Nephron progenitor cell (in vitro differentiated cells): ENCODE measurements at regions not wholly inside any gene's neighbourhood (a gene's known extent, or its start where the extent isn't known, plus 50 kb on each side); places are given as distances from the start of the nearest gene placed in this dataset.
"Not testable (repeated sequence)": the region's sequence is repeated elsewhere in the genome, so short reads cannot be mapped to it uniquely, and the experiment has no call there.

Experiments
- DNase-seq: peaks from one replicate; pipeline ENCODE4 v3.0.0; 2021
- H3K27ac Mint-ChIP-seq: 2 replicates; pipeline ENCODE4 v1.8.0; 2021; ENCODE audit warnings: mild to moderate bottlenecking, moderate library complexity, mixed read lengths
- H3K27me3 Mint-ChIP-seq: 2 replicates; pipeline ENCODE4 v1.8.0; 2021; ENCODE audit warnings: mild to moderate bottlenecking, low read depth, mixed read lengths; ENCODE audit not compliant: poor library complexity
- H3K36me3 Mint-ChIP-seq: 2 replicates; pipeline ENCODE4 v1.8.0; 2021; ENCODE audit warnings: low read depth, mixed read lengths
- H3K4me1 Mint-ChIP-seq: 2 replicates; pipeline ENCODE4 v1.8.0; 2021; ENCODE audit warnings: mixed read lengths
- H3K4me3 Mint-ChIP-seq: 2 replicates; pipeline ENCODE4 v1.8.0; 2021; ENCODE audit warnings: mild to moderate bottlenecking, moderate library complexity, mixed read lengths
- H3K9me3 Mint-ChIP-seq: 2 replicates; pipeline ENCODE4 v1.8.0; 2021; ENCODE audit warnings: mild to moderate bottlenecking, moderate library complexity, mixed read lengths
- TF ChIP-seq, protein P1 (sequence below): fragments of 200-600 bp; sonication (generic); IDR thresholded peaks from 2 replicates; pipeline ENCODE4 v1.5.0; 2021; ENCODE audit warnings: antibody characterized with exemption

DNA sequence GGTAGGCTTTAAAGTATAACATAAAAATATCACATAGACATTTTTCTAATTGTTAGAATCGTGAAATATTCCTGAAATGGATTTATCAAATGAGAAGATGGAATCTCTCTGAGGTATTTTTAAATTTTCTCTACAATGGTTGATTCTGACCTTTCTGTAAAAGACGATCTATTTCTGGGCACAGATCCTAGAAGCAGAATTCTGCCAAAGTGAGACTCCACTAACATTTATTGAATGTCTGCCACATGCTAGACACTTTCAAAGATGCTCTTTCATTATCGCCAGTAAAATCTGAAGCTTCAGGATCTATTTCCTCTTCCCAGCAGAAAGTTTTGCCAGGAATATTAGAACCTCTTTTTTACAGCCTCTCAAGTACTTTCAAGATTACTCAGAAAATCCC lies 64.1 kb upstream of the TMEM45B start:
- Mint-ChIP-seq H3K27ac (no peak overlapping the region), H3K36me3 (no peaks in the 10 kb centered on the region), H3K4me1 (peaks cover 5% of the 10 kb centered on the region), H3K9me3 (peaks cover 39% of the 10 kb centered on the region), H3K27me3 (peaks cover 20% of the 10 kb centered on the region), H3K4me3 (no peak overlapping the region)
- DNase-seq = no peak
- TF ChIP-seq, protein P1, sequence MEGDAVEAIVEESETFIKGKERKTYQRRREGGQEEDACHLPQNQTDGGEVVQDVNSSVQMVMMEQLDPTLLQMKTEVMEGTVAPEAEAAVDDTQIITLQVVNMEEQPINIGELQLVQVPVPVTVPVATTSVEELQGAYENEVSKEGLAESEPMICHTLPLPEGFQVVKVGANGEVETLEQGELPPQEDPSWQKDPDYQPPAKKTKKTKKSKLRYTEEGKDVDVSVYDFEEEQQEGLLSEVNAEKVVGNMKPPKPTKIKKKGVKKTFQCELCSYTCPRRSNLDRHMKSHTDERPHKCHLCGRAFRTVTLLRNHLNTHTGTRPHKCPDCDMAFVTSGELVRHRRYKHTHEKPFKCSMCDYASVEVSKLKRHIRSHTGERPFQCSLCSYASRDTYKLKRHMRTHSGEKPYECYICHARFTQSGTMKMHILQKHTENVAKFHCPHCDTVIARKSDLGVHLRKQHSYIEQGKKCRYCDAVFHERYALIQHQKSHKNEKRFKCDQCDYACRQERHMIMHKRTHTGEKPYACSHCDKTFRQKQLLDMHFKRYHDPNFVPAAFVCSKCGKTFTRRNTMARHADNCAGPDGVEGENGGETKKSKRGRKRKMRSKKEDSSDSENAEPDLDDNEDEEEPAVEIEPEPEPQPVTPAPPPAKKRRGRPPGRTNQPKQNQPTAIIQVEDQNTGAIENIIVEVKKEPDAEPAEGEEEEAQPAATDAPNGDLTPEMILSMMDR = no peak

DNA sequence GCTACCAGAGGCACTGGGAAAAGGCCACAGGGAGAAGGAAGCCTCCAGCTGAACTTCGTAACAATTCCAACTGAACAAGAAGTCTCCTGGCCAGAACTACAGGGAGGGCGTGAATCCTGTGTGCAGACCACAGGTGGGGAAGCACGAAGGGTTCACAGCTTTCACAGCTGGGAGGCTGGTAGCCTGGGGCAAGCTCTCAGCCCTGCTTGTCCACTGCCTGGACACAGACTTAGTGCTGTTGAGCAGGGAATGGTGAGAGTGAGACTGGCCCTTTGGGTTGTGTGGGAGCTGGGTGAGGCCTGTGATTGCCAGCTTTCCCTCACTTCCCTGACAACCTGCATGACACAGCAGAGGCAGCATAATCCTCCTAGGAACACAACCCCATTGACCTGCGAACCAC lies 52.1 kb upstream of the TMEM45B start:
- not testable (repeated sequence) for H3K4me3 Mint-ChIP-seq, H3K4me1 Mint-ChIP-seq, H3K36me3 Mint-ChIP-seq, H3K27ac Mint-ChIP-seq, DNase-seq
- Mint-ChIP-seq H3K27me3 (peaks cover 17% of the 10 kb centered on the region), H3K9me3 (peaks cover 19% of the 10 kb centered on the region)

DNA sequence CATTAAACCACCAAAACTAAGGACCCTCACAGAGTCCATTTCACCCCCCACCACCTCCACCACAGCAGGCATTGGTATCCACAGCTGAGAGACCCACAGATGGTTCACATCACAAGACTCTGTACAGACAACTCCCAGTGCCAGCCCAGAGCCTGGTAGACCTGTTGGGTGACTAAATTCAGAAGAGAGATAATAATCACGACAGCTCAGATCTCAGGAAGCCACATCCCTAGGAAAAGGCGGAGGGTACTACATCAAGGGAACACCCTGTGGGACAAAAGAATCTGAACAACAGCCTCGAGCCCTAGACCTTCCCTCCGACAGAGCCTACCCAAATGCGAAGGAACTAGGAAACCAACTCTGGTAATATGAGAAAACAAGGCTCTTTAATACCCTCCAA lies 51.4 kb upstream of the TMEM45B start:
- peaks cover 22% of the 10 kb centered on the region for H3K9me3 Mint-ChIP-seq
- H3K27ac Mint-ChIP-seq, H3K36me3 Mint-ChIP-seq, H3K4me1 Mint-ChIP-seq, DNase-seq, H3K4me3 Mint-ChIP-seq: not testable (repeated sequence)
- H3K27me3 Mint-ChIP-seq = peaks cover 17% of the 10 kb centered on the region
